ENCODE measurements at regions not wholly inside any gene's neighbourhood (a gene's known extent, or its start where the extent isn't known, plus 50 kb on each side); places are given as distances from the start of the nearest gene placed in this dataset.
"Not testable (repeated sequence)": the region's sequence is repeated elsewhere in the genome, so short reads cannot be mapped to it uniquely, and the experiment has no call there.

- DNase-seq (no peak), ATAC-seq (no peak)
- H3K4me3 Mint-ChIP-seq: no peak overlapping the region
- H3K36me3 Mint-ChIP-seq: no peaks in the 10 kb centered on the region
- H3K27ac Mint-ChIP-seq: no peak overlapping the region
- no peaks in the 10 kb centered on the region for H3K27me3 Mint-ChIP-seq
- peaks cover 2% of the 10 kb centered on the region for H3K9me3 Mint-ChIP-seq (ENCODE audit: low read depth)
- H3K4me1 Mint-ChIP-seq: no peaks in the 10 kb centered on the region
- CTCF ChIA-PET: no interaction called here
Observed at GRCh38 chr1:188670837-188671236, 1806.8 kb downstream of the BRINP3 start.

GRCh38 chr1:188672153-188672552 is 1805.5 kb downstream of the BRINP3 start:
- Mint-ChIP-seq H3K4me3 (no peak overlapping the region), H3K9me3 (ENCODE audit: low read depth) (peaks cover 2% of the 10 kb centered on the region), H3K27me3 (no peaks in the 10 kb centered on the region), H3K36me3 (no peaks in the 10 kb centered on the region), H3K27ac (no peak overlapping the region), H3K4me1 (no peaks in the 10 kb centered on the region)
- CTCF ChIA-PET: no interaction called here
- ATAC-seq (no peak), DNase-seq (no peak)

GRCh38 chr1:188689542-188689941 is 1788.1 kb downstream of the BRINP3 start:
- Mint-ChIP-seq H3K36me3 (no peaks in the 10 kb centered on the region), H3K4me3 (no peak overlapping the region), H3K27me3 (no peaks in the 10 kb centered on the region), H3K27ac (no peak overlapping the region), H3K9me3 (ENCODE audit: low read depth) (peaks cover 11% of the 10 kb centered on the region), H3K4me1 (no peaks in the 10 kb centered on the region)
- ATAC-seq: no peak
- CTCF ChIA-PET: no interaction called here
- DNase-seq: no peak

GRCh38 chr1:188700116-188700515 is 1777.5 kb downstream of the BRINP3 start:
- CTCF ChIA-PET: no interaction called here
- ATAC-seq: no peak

GRCh38 chr1:188706742-188707141 is 1770.9 kb downstream of the BRINP3 start:
- H3K27ac Mint-ChIP-seq: no peak overlapping the region
- no peaks in the 10 kb centered on the region for H3K27me3 Mint-ChIP-seq
- no peak for DNase-seq
- H3K9me3 Mint-ChIP-seq (ENCODE audit: low read depth): peaks cover 3% of the 10 kb centered on the region
- H3K4me3 Mint-ChIP-seq: no peak overlapping the region
- CTCF ChIA-PET: no interaction called here
- H3K4me1 Mint-ChIP-seq: no peaks in the 10 kb centered on the region
- no peaks in the 10 kb centered on the region for H3K36me3 Mint-ChIP-seq
- no peak for ATAC-seq

More at GRCh38 chr1:188700116-188700515, 1777.5 kb downstream of the BRINP3 start:
- DNase-seq: no peak
- Mint-ChIP-seq H3K9me3 (ENCODE audit: low read depth) (peaks cover 5% of the 10 kb centered on the region), H3K36me3 (no peaks in the 10 kb centered on the region), H3K4me1 (no peaks in the 10 kb centered on the region), H3K27ac (no peak overlapping the region), H3K4me3 (no peak overlapping the region), H3K27me3 (no peaks in the 10 kb centered on the region)

- ATAC-seq (no peak), DNase-seq (no peak)
- CTCF ChIA-PET: no interaction called here
- Mint-ChIP-seq H3K27ac (no peak overlapping the region), H3K4me1 (no peaks in the 10 kb centered on the region), H3K36me3 (no peaks in the 10 kb centered on the region), H3K4me3 (no peak overlapping the region), H3K27me3 (no peaks in the 10 kb centered on the region), H3K9me3 (ENCODE audit: low read depth) (peaks cover 5% of the 10 kb centered on the region)
Observed at GRCh38 chr1:188708795-188709535, 1768.7 kb downstream of the BRINP3 start.

GRCh38 chr1:188715566-188715965 is 1762.1 kb downstream of the BRINP3 start:
- Mint-ChIP-seq H3K36me3 (no peaks in the 10 kb centered on the region), H3K4me3 (no peak overlapping the region), H3K27ac (no peak overlapping the region), H3K27me3 (no peaks in the 10 kb centered on the region), H3K4me1 (no peaks in the 10 kb centered on the region), H3K9me3 (ENCODE audit: low read depth) (peaks cover 11% of the 10 kb centered on the region)
- no peak for ATAC-seq
- DNase-seq: no peak
- CTCF ChIA-PET: no interaction called here

GRCh38 chr1:188719735-188720134 is 1757.9 kb downstream of the BRINP3 start:
- Mint-ChIP-seq H3K27ac (no peak overlapping the region), H3K4me1 (no peaks in the 10 kb centered on the region), H3K9me3 (ENCODE audit: low read depth) (peaks cover 8% of the 10 kb centered on the region), H3K4me3 (no peak overlapping the region), H3K36me3 (no peaks in the 10 kb centered on the region), H3K27me3 (no peaks in the 10 kb centered on the region)
- ATAC-seq: no peak
- DNase-seq: no peak
- CTCF ChIA-PET: no interaction called here

- Mint-ChIP-seq H3K27me3 (no peaks in the 10 kb centered on the region), H3K36me3 (no peaks in the 10 kb centered on the region), H3K4me1 (no peaks in the 10 kb centered on the region), H3K4me3 (no peak overlapping the region), H3K9me3 (ENCODE audit: low read depth) (peaks cover 8% of the 10 kb centered on the region), H3K27ac (no peak overlapping the region)
- CTCF ChIA-PET: no interaction called here
- no peak for DNase-seq
- no peak for ATAC-seq
Observed at GRCh38 chr1:188723332-188724020, 1754.2 kb downstream of the BRINP3 start.

GRCh38 chr1:188729039-188729438 is 1748.6 kb downstream of the BRINP3 start:
- Mint-ChIP-seq H3K9me3 (ENCODE audit: low read depth) (peaks cover 6% of the 10 kb centered on the region), H3K4me3 (no peak overlapping the region), H3K27me3 (no peaks in the 10 kb centered on the region), H3K36me3 (no peaks in the 10 kb centered on the region), H3K4me1 (no peaks in the 10 kb centered on the region), H3K27ac (no peak overlapping the region)
- ATAC-seq: no peak
- CTCF ChIA-PET: no interaction called here
- DNase-seq: no peak

GRCh38 chr1:188735567-188735966 is 1742.1 kb downstream of the BRINP3 start:
- H3K36me3 Mint-ChIP-seq: no peaks in the 10 kb centered on the region
- H3K27ac Mint-ChIP-seq: no peak overlapping the region
- no peak overlapping the region for H3K4me3 Mint-ChIP-seq
- peaks cover 8% of the 10 kb centered on the region for H3K9me3 Mint-ChIP-seq (ENCODE audit: low read depth)
- ATAC-seq: no peak
- CTCF ChIA-PET: no interaction called here
- no peaks in the 10 kb centered on the region for H3K27me3 Mint-ChIP-seq
- DNase-seq: no peak
- no peaks in the 10 kb centered on the region for H3K4me1 Mint-ChIP-seq

- ATAC-seq; CTCF ChIA-PET; H3K36me3 Mint-ChIP-seq; DNase-seq; H3K27me3 Mint-ChIP-seq; H3K4me1 Mint-ChIP-seq; H3K27ac Mint-ChIP-seq; H3K9me3 Mint-ChIP-seq (ENCODE audit: low read depth); H3K4me3 Mint-ChIP-seq: not testable (repeated sequence)
Observed at GRCh38 chr1:188749275-188749674, 1728.4 kb downstream of the BRINP3 start.

GRCh38 chr1:188752027-188752426 is 1725.6 kb downstream of the BRINP3 start:
- H3K4me1 Mint-ChIP-seq; DNase-seq; CTCF ChIA-PET; ATAC-seq; H3K27me3 Mint-ChIP-seq; H3K36me3 Mint-ChIP-seq; H3K27ac Mint-ChIP-seq; H3K4me3 Mint-ChIP-seq; H3K9me3 Mint-ChIP-seq (ENCODE audit: low read depth): not testable (repeated sequence)

GRCh38 chr1:188757747-188758146 is 1719.9 kb downstream of the BRINP3 start:
- H3K36me3 Mint-ChIP-seq; H3K27me3 Mint-ChIP-seq; H3K4me1 Mint-ChIP-seq; H3K27ac Mint-ChIP-seq; H3K4me3 Mint-ChIP-seq; DNase-seq; CTCF ChIA-PET; ATAC-seq; H3K9me3 Mint-ChIP-seq (ENCODE audit: low read depth): not testable (repeated sequence)

All from activated CD8-positive, alpha-beta memory T cell treated with anti-CD3 and anti-CD28 coated beads, Interleukin-2, amount 10 ng/mL, durations not matched to agents 7 days and 5 days (primary cell).